Esophagus mucosa (tissue), 1 donor: ENCODE measurements at regions not wholly inside any gene's neighbourhood (a gene's known extent, or its start where the extent isn't known, plus 50 kb on each side); places are given as distances from the start of the nearest gene placed in this dataset.
"Not testable (repeated sequence)": the region's sequence is repeated elsewhere in the genome, so short reads cannot be mapped to it uniquely, and the experiment has no call there.

Source experiments
- ATAC-seq: fragments of 200-7000 bp; cut with Tn5 transposase; one replicate; pipeline ENCODE4 v1.9.1; 2020
- donor health status: DM: yes; HTN: yes; CAD: no.

DNA sequence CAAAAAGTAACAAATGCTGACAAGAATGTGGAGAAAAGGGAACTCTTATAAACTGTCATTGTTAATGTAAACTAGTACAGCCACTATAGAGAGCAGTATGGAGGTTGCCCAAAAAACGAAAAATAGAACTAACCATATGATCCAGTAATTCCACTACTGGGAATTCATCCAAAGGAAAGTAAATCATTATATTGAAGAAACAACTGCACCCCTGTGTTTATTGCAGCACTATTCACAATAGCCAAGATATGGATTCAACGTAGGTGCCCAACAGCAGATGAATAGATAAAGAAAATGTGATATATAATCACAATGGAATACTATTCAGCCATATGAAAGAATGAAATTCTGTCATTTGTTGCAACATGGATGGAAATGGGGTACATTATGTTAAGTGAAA is 188.0 kb upstream of the E2F7 start:
- ATAC-seq: no peak

DNA sequence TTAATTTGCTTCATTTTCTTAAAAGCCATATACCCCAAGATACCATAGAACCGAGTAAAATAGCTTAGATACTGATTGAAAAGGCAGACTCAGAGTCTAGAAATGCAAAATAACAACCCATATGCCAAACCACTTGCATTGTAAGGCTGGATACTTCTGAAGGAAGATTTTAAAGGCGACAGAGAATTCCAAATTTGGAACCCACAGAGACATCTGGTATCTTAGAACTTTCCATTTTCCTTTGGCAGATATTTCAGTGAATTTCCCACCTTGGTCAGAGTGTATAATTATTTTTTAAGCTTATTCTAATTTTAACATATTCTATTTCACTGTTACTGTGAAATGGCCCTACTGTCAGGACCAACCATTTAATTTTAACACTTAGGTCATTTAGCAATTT is 186.4 kb upstream of the E2F7 start:
- ATAC-seq: no peak

DNA sequence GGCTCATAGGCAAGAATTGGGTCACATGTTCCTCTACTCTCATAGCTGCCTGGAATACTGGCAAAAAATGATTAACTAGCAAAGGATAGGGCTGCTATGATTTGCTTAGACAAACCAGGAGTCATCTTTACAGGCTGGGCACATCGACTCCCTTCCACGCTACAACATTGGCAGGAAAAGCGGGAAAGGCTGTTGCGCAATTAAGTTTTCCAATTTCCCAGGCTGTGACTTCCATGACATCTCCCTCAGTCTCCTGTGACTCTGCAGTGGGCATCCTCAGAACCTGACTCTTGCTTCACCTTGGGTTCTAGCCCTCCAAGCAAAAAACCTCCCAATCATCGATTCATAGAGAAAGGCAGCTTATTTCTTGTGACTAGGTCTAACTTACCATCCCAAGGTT is 184.5 kb upstream of the E2F7 start:
- ATAC-seq: no peak

DNA sequence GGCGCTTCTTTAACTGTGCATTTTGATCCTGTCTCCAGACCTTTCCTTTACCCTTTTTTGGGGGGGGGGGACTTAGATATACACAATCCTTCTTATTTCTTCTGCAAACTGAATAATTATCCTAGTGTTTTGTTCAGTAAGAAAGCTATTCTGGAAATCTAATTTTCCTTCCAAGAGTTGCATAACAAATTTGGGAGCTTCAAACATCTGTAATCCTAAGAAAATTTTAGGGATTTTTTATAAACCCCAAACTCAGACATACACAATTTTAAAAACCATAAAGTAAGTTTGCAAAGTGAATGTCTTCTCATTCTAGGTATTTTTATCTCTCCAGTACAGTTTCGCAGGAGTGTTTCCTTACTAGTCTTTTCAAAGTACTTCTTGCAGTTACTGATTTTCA is 182.7 kb upstream of the E2F7 start:
- no peak for ATAC-seq

DNA sequence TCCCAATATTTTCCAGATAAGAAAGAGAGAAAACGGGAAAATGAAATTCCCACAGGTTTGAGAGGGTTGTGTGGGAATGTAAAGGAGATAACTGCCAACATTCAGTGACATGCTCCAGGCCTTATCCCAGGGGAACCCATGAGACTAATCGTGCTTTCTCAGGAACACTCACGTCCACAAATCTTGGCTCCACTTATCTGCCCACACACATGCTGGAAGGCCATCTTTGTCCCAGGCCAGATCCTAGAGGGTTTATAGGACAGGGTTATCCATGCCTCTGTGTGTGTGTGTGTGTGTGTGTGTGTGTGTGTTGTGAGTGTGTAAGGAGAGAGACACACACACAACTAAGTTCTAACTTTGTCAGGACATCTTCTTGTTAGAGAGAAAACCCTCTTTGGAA is 182.2 kb upstream of the E2F7 start:
- ATAC-seq: no peak

DNA sequence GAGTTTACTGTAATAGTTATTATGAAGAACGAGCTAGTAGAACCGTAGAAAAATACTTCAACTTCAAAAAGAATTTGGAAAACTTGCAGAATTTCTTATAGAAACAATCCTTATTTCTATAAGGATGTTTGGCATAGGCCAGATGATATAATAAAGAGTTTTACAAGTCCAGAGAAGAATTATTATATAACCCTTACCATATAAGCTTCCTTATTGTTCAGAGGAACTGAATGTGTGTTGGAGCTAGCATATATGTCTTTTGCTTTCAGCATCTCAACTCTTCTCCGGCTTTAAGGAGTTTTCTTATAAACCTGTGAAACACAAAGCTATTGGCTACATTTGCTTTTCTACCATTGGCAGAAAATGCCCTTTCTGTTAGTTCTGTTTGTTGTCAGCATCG is 178.0 kb upstream of the E2F7 start:
- ATAC-seq: no peak

DNA sequence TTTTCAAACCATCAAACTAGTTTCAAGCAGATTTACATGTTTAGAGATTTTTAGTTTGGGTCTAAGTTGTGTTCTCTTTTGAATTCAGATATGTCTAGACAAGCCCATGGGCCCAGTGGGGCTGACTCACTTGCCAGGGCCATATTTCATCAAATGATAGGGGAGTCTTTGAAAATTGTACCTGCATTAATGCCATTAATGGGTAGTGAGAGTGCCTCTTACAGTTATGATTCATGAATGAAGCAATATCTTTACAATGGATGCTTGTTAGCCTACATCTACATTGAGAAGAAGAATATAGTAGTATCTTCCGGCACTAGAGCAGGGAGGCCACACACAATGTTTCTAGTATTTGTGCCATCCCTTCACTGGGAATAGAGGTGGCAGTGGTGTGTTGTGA is 174.2 kb upstream of the E2F7 start:
- peak; percentile 79 for ATAC-seq

DNA sequence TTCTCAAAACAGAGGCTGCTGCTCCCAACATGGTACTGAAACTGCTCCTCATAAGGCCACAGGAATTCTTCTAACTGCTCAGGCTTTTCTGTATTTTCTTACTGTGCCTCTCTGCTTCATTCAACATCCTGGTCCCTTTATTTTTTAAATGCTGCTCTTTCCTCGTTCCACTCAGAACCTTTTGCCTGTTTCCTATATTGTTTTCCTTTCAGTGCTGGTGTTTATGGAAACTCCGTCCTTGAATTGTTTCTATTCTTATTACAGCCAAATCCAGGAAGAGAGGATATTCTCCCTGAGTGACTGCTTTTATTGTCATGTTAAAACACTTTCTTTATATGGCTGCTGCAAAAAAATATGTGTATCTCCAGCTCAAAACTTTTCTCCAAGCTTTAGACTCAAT is 173.0 kb upstream of the E2F7 start:
- no peak for ATAC-seq

DNA sequence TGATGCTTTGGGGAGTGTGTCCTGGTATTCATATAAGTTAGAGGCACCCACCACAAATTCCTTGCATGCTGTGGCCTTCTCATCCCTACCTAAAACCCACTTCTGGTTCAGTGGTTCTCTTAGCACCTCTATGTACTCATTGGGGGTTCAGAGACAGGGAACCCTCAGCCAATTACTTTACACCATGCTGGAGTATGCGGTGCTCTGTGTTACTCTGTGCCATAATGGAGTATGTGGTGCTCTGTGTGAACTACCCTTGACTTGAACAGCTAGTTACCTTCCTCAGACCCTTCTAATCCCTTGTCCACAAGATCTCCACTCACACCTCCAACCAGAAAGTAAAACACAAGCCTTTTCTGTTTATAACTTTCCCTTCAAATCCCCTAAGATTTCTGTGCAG is 172.5 kb upstream of the E2F7 start:
- ATAC-seq: no peak

DNA sequence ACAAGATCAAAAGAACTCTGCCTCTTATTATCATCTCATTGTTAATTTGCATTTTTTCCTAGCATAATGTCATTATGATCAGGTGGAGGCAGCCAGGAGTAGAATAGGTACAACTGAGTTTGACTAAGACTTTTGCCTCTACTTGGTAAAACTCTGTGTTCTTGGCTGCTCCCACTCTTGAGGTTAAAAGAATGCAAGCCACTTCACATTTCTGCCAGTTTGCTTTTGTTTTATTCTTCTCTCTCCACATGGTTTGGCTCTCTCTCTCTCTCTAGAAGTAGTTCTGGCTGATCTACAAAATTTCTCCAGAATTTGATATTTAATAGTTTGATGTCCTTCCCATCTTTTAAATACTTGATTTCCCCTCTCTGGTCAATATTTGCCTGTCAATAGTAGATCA is 170.7 kb upstream of the E2F7 start:
- ATAC-seq: no peak

DNA sequence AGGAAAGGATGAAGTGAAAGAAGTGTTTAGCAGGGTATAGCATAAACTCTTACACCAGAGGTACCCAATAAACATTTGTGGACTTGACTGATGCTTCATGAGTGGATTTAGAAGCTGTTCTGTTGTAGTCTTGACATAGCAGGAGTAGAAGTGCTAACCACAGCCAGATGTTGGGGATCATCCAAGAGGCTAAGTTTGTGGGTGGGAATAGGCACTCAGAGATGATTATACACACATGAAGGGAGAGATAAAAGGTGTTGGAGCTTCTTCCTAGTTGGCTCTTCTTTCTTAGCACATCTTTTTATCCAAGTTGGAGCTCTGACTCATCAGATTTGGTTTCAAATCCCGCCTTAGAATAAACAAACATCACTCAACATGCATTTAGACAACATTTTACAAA is 166.7 kb upstream of the E2F7 start:
- no peak for ATAC-seq

DNA sequence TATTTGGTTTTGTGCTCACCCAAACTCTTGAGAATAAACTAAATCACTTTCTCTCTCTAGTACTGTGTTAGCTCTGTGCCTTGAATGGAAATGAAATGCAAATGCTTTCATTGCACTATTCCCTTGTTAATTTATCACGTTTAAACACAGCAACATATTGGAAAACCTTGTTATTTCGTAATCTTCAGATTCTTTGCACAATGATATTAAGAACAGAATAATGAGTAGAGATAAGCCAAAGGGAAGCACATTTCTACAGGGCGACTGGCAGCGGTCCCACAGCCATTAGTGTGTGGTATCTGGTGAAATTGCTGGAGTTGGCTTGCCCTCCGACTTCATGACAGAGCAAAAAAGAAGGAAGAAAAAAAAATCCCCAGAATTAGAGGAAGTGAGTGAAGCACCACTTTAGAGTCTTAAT is 166.1 kb upstream of the E2F7 start:
- no peak for ATAC-seq

DNA sequence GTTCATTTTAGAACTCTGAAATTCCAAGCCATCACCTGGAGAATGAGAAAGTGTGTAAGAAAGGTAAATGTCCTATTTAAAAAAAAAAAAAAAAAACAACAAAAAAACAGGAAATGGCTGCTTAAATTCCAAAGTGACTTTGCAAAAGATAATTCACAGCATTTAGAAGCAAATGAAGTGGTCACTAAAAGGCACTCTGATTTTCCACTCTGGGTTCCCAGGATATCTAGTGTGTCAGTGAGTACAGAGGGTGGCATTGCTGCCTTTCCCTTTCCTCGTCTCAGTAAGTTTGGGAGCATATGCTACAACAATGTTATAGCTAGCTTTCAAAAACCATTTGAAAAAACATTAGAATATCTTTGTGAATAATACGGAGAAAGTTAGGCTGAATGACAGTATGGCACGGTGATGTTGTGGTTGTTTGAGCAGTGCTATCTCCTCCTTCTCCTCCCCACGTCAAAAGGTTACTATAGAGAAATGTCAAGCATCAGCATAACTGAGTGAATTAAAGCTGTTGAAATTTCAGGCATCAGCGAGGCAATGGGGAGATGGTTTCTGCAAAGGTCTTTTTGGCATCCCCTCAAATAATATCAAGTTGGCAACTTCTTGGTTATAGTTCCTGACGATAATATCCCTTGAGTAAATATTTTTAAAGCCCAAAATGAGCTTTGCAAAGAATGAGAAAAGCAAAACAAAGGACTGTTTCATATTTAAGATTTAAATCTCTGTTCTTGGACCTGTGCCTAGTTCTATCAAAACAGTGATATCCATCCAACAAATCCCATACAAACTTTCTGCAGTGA is 164.5 kb upstream of the E2F7 start:
- no peak for ATAC-seq

DNA sequence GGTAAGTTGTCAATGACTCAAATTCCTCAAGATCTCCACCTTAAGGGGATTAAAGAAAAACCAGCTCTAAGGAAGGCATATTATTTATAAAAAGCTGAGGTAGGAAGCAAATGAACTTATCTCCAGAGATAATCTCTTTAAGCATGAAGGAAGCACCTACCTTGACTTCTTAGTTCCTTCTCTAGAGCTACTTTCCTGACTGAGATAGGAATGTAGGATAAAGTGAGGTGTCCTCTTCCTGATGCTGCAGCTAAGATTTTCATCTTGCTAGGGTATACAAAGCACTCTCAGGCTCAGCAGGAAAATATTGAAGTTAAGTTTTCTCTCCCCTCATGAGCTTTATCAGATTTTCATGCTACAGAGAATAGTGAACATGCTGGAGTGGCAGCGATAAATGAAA is 163.0 kb upstream of the E2F7 start:
- ATAC-seq: no peak

DNA sequence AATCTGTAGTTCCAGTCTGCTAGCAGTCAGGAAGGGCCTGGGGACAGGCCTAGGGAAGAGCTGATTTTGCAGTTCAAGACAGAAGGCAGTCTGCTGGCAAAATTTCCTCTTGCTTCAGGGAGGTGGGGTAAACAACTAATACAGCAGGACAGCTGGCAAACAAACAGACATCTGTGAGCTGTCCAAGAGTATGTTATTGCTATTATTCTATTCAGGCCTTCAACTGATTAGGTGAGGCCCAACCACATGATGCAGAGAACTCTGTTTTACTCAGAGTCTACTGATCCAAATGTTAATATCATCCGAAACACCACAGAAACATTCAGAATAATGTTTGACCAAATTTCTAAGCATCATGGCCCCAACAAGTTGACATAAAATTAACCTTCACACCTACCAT is 161.0 kb upstream of the E2F7 start:
- ATAC-seq: no peak

DNA sequence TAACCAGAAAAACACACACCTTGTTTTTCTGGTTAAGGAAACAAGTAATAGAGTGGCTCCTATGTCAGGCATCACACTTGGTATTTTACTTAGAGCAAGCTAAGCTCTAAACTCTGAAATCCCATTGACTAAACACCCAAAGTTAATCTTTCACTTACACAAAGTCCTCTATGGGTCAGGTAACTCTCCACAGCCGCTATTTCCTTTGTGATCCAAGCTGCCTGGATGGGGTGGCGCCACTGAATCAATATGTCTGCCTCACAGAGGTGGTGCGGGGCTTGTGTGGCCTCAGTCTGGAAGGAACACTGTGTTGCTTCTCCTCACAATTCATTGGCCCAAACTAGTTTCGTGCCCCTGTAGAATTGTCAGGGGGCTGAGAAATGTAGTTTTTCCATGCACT is 160.0 kb upstream of the E2F7 start:
- no peak for ATAC-seq

DNA sequence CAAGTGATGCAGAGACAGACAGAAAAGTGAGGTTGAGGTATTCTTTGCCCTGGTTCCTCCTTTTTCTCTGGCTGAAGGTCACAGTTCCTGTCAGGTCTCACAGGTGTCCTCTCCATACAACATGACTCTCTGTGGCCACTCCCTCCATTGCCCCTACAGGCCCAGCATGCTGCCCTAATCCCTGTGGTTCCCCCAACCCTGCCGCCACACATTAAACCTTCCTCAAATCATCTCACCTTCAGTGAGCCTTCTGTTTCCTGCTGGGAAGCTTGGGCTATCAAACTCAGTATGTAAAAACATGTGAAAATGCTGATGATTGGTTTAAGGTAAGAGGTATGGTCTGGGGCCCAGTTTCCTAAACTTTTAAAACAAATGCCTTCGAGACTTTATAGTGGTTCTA is 159.0 kb upstream of the E2F7 start:
- no peak for ATAC-seq

DNA sequence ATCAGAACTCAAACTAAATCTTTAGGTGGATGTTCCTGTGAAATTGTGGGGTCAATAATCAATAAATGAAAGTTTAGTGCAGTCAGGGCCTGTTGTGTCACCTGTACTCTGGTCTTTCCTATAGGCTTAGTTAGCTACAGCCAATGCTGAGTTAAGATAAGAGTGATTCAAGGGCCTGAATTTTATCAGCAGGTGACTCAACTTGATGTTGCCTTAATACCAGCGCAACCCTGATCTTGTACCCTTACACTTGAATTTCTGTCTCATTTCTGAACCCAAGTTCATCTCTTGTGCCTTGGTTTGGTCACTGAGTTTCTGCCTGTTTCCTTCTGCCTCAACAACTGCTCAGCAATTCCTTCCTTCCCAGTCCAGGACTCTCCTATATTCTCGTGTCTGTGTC is 157.0 kb upstream of the E2F7 start:
- no peak for ATAC-seq

DNA sequence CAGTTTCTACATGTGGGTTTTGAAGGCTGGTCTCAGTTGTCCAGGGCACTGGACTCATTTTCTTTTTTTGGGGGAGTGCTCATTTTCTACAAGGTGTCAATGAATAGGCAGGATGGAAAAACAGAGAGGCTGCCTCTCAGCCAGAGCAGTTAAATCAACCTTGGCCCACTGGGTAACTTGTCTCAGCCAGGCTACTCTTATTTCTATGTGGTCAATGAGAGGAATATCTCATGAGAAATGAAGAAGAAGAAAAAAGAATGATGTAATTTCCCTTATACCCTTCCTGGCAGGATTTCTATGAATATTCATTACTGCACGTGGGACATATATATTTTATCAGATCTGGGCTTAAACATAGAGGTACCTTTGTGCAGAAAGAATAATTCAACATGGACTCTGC is 155.2 kb upstream of the E2F7 start:
- ATAC-seq: no peak

DNA sequence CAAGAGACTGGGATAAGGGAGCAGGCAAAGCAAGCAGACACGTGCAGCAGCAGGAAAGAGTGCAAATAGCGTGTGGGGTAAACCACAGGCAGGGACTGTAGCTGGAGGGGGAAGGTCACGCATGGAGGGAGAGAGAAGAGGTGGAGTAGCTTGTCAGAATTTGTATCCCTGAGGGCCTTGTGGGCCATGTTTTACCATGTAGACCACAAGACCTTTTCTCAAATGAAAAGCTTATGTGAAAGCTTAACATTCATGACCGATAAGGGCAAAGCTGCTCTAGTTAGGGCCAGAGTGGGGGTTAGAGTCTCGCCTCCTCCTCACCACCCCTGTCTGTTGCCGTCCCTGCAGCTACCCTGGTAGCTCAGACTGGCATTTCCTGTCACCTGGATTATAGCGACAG is 152.9 kb upstream of the E2F7 start:
- no peak for ATAC-seq

DNA sequence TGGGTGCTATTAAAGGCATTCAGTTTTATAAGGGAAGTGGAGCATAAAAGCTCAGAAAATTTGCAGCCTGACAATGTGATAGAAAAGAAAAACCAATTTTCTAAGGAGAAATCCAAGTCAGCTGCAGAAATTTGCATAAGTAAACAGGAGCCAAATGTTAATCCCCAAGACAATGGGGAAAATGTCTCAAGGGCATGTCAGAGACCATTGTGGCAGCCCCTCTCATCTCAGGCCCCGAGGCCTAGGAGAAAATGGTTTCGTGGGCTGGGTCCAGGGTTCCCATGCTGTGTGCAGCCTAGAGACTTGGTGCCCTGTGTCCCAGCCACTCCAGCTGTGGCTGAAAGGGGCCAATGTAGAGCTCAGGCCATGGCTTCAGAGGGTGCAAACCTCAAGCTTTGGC is 150.8 kb upstream of the E2F7 start:
- not testable (repeated sequence) for ATAC-seq

DNA sequence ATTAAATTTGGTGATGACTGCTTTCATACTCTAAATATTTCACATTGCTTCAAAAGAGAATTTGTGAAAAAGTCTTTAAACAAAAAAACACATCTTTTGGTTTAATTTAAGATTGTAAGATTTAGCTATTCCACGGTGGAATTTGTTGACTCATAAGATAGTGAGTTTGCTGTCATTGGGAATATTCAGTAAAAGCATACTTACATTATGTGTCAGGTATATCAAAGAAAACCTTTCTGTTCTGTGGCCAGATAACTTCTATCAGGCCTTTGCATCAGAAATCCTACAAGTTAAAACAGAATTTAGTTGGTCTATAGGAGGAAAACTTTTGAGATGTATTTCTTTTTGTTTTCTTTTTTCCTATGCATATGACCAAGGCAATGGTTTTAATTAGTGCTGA is 148.8 kb upstream of the E2F7 start:
- ATAC-seq: no peak

DNA sequence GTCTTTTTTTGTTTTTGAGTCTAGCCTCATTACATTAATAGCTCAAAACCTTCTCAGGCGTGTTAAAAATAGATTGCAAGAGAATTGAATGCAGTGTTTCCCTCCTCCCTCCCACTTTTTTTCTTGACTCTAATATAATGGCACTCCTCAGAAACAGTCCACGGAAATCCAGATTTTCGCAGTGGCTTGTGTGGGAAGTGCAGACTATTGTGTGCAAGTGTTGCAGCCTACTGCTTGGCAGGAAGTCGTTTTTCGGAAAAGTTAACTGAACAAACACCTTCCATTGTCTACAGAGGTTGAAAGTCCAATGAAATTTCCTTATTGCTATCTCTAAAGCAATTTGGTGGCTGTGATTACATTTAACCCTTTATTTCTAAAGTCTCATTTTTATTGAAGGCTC is 147.9 kb upstream of the E2F7 start:
- peak; percentile 43 for ATAC-seq

DNA sequence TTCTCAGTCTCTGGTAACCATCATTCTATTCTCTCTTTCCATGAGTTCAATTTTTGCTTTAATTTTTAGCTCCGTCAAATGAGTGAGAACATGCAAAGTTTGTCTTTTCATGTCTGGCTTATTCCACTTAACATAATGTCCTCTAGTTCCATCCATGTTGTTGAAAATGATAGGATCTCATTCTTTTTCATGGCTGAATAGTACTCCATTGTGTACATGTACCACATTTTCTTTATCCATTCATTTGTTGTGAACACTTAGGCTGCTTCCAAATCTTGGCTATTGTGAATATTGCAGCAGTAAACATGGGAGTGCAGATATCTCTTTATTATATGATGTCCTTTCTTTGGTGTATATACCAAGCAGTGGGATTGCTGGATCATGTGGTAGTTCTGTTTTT is 145.4 kb upstream of the E2F7 start:
- no peak for ATAC-seq

DNA sequence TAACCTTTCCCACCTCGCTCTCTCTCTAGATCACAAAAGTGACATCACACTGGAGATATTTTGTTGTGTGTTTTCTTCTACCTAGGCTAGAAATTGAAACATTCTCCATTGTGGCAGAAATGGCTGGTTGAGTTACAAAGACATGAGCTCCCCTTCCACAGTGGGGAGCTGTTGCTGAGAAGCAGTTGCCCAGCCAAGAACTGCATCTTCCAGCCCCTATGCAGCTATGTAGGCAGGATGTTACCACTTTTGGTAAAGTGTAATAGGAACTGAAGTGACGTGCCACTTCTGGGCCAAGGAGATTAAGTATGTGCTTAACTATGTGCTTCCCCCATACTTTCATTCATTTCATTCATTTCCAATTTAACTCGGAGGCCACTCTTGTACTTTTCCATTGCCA is 138.7 kb upstream of the E2F7 start:
- ATAC-seq: no peak
